GM13977 (cell line): ENCODE measurements at regions not wholly inside any gene's neighbourhood (a gene's known extent, or its start where the extent isn't known, plus 50 kb on each side); places are given as distances from the start of the nearest gene placed in this dataset.

Experiments used
- DNase-seq: peaks from one replicate; pipeline ENCODE4 v3.0.0; 2012; ENCODE audit warnings: low spot score
- in situ Hi-C: fragments of 300-500 bp; cut with MboI; formaldehyde crosslinking; loops from one replicate; pipeline ENCODE4 v1.12.0; 2022; ENCODE audit warnings: low sequenced_read_pairs, low pct_unique_long_range_greater_than_20kb, mixed read lengths, inconsistent platforms; ENCODE audit not compliant: unreplicated experiment
- TF ChIP-seq, protein P1 (sequence below): IDR thresholded peaks from 2 replicates; pipeline ENCODE4 v1.5.1; 2012; ENCODE audit warnings: mild to moderate bottlenecking, control low read depth; ENCODE audit not compliant: insufficient read depth; ENCODE audit errors: extremely low read depth, missing control alignments

DNA sequence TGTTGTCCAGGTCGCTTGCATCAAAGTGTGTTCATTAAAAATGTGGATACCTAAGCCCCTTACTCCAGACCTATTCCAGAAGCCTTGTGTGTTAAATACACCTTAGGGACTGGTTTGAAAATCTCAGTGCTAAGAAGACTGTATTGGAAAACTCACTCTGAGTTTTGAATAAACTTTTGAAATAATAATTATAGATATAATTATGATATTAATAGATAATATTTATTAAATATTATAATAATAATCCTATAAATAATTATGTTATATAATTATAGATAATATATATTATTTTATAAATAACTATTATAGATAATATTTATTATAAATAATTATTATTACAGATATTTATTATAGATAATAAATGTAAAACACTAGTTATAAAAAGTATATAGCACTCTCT lies 165.3 kb downstream of the ARRDC3 start:
- TF ChIP-seq, protein P1, sequence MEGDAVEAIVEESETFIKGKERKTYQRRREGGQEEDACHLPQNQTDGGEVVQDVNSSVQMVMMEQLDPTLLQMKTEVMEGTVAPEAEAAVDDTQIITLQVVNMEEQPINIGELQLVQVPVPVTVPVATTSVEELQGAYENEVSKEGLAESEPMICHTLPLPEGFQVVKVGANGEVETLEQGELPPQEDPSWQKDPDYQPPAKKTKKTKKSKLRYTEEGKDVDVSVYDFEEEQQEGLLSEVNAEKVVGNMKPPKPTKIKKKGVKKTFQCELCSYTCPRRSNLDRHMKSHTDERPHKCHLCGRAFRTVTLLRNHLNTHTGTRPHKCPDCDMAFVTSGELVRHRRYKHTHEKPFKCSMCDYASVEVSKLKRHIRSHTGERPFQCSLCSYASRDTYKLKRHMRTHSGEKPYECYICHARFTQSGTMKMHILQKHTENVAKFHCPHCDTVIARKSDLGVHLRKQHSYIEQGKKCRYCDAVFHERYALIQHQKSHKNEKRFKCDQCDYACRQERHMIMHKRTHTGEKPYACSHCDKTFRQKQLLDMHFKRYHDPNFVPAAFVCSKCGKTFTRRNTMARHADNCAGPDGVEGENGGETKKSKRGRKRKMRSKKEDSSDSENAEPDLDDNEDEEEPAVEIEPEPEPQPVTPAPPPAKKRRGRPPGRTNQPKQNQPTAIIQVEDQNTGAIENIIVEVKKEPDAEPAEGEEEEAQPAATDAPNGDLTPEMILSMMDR = no peak

GRCh38 chr5:91214571-91214970 lies 168.5 kb downstream of the ARRDC3 start:
- no peak for DNase-seq
- TF ChIP-seq, protein P1 = no peak
- in situ Hi-C loops = loop anchor here (10.0 kb wide), 1 partner anchor 110 kb away; no protein-coding TSS in a partner anchor

More for the DNA sequence above, 165.3 kb downstream of the ARRDC3 start:
- DNase-seq = no peak
- in situ Hi-C loops = loop anchor here (10.0 kb wide), 1 partner anchor 113 kb away; no protein-coding TSS in a partner anchor
